ENCODE measurements at regions not wholly inside any gene's neighbourhood (a gene's known extent, or its start where the extent isn't known, plus 50 kb on each side); places are given as distances from the start of the nearest gene placed in this dataset.

DNA sequence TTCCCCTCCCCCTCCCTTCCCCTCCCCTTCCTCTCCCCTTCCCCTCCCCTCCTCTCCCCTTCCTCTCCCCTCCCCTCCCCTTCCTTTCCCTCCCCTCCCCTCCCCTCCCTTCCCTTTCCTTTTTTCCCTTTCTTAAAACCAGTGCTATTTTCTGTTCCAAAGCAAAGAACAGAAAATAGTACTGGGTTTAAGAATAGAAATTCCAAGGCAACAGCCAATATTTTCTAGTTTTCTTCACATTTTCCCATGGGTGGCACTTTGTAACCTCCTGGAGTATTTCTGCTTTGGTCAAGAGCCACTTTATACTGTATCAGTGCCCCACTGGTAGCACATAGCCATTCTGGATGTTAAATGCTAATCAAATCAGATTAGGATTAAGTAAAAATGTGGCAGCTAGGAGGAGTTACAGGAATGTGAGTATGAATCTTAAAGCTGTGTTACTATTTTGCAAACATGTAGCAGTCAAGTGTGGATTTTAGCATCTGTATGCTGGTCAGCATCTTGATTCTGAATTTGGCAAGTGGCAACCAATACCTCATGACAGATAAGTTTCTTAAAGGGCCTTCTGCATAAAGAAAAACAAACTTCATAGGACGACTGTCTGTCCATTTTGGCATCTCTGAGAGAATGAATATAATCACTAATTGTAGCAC is 126.4 kb downstream of the CEP57L1 start (continued):
- TF ChIP-seq ZNF121 (tag by site-specific recombination; IDR thresholded peaks at IDR 0.05) (no peak), ZNF175 (tag by site-specific recombination; IDR thresholded peaks at IDR 0.05) (no peak), ZSCAN23 (tag by site-specific recombination; IDR thresholded peaks at IDR 0.05) (no peak), ZNF391 (tag by site-specific recombination; IDR thresholded peaks at IDR 0.05; ENCODE audit: borderline replicate concordance, low read depth) (no peak), HOXC10 (CRISPR knock-in tag; IDR thresholded peaks at IDR 0.05) (no peak), SP2 (tag by site-specific recombination; IDR thresholded peaks at IDR 0.05) (no peak)
- TF ChIP-seq, protein P1, sequence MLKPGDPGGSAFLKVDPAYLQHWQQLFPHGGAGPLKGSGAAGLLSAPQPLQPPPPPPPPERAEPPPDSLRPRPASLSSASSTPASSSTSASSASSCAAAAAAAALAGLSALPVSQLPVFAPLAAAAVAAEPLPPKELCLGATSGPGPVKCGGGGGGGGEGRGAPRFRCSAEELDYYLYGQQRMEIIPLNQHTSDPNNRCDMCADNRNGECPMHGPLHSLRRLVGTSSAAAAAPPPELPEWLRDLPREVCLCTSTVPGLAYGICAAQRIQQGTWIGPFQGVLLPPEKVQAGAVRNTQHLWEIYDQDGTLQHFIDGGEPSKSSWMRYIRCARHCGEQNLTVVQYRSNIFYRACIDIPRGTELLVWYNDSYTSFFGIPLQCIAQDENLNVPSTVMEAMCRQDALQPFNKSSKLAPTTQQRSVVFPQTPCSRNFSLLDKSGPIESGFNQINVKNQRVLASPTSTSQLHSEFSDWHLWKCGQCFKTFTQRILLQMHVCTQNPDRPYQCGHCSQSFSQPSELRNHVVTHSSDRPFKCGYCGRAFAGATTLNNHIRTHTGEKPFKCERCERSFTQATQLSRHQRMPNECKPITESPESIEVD (tag by site-specific recombination; IDR thresholded peaks at IDR 0.05): no peak
- TF ChIP-seq, protein P2, sequence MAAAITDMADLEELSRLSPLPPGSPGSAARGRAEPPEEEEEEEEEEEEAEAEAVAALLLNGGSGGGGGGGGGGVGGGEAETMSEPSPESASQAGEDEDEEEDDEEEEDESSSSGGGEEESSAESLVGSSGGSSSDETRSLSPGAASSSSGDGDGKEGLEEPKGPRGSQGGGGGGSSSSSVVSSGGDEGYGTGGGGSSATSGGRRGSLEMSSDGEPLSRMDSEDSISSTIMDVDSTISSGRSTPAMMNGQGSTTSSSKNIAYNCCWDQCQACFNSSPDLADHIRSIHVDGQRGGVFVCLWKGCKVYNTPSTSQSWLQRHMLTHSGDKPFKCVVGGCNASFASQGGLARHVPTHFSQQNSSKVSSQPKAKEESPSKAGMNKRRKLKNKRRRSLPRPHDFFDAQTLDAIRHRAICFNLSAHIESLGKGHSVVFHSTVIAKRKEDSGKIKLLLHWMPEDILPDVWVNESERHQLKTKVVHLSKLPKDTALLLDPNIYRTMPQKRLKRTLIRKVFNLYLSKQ (tag by site-specific recombination; IDR thresholded peaks at IDR 0.05; ENCODE audit: borderline replicate concordance): no peak
